GM23248 (cell line): ENCODE measurements at regions not wholly inside any gene's neighbourhood (a gene's known extent, or its start where the extent isn't known, plus 50 kb on each side); places are given as distances from the start of the nearest gene placed in this dataset.

Experiments
- DNase-seq: peaks from one replicate; pipeline ENCODE4 v3.0.0-alpha.2; 2015
- H2AFZ ChIP-seq: fragments of 200-600 bp; sonication (generic); 2 replicates; pipeline ENCODE4 v1.6.1; 2016; ENCODE audit warnings: antibody characterized with exemption
- H3F3A ChIP-seq: fragments of 200-600 bp; sonication (generic); 2 replicates; pipeline ENCODE4 v1.6.1; 2016; ENCODE audit warnings: mild to moderate bottlenecking, antibody characterized with exemption, mixed run types; ENCODE audit not compliant: insufficient read depth
- H3K27ac ChIP-seq: fragments of 200-600 bp; sonication (generic); 2 replicates; pipeline ENCODE4 v1.5.1; 2016; ENCODE audit warnings: mild to moderate bottlenecking
- H3K27me3 ChIP-seq: fragments of 200-600 bp; sonication (generic); replicated peaks from 2 replicates; pipeline ENCODE4 v1.6.1; 2016; ENCODE audit warnings: mild to moderate bottlenecking; ENCODE audit not compliant: insufficient read depth
- H3K36me3 ChIP-seq: fragments of 200-600 bp; sonication (generic); 2 replicates; pipeline ENCODE4 v1.6.1; 2016; ENCODE audit warnings: low read depth, mild to moderate bottlenecking
- H3K4me1 ChIP-seq: fragments of 200-600 bp; sonication (generic); 2 replicates; pipeline ENCODE4 v1.6.1; 2016; ENCODE audit warnings: mild to moderate bottlenecking; ENCODE audit not compliant: insufficient read depth
- H3K4me2 ChIP-seq: fragments of 200-600 bp; sonication (generic); one replicate; pipeline ENCODE4 v1.6.1; 2016; ENCODE audit warnings: mild to moderate bottlenecking; ENCODE audit not compliant: unreplicated experiment
- H3K4me3 ChIP-seq: fragments of 200-600 bp; sonication (generic); 2 replicates; pipeline ENCODE4 v1.5.1; 2016; ENCODE audit warnings: mild to moderate bottlenecking
- H3K79me2 ChIP-seq: fragments of 200-600 bp; sonication (generic); 2 replicates; pipeline ENCODE4 v1.6.1; 2016; ENCODE audit warnings: mild to moderate bottlenecking; ENCODE audit not compliant: insufficient read depth
- H3K9ac ChIP-seq: fragments of 200-600 bp; sonication (generic); 2 replicates; pipeline ENCODE4 v1.6.1; 2016; ENCODE audit warnings: mild to moderate bottlenecking
- H3K9me2 ChIP-seq: fragments of 200-600 bp; sonication (generic); 2 replicates; pipeline ENCODE4 v1.6.1; 2016; ENCODE audit warnings: mixed run types, mild to moderate bottlenecking, moderate library complexity; ENCODE audit not compliant: insufficient read depth
- H3K9me3 ChIP-seq: fragments of 200-600 bp; sonication (generic); one replicate; pipeline ENCODE4 v1.6.1; 2017; ENCODE audit warnings: low read depth
- H4K20me1 ChIP-seq: fragments of 200-600 bp; sonication (generic); 2 replicates; pipeline ENCODE4 v1.6.0; 2016; ENCODE audit not compliant: insufficient read depth
- EZH2 ChIP-seq: fragments of 200-600 bp; sonication (generic); IDR thresholded peaks from 2 replicates; pipeline ENCODE4 v1.6.1; 2018; ENCODE audit warnings: antibody characterized with exemption, mild to moderate bottlenecking; ENCODE audit not compliant: insufficient read depth, poor library complexity, severe bottlenecking
- EZH2phosphoT487 ChIP-seq: fragments of 200-600 bp; sonication (generic); IDR thresholded peaks from 2 replicates; pipeline ENCODE4 v1.6.1; 2018; ENCODE audit warnings: antibody characterized with exemption, moderate library complexity, mild to moderate bottlenecking, low read depth; ENCODE audit not compliant: insufficient read depth
- WGBS, 2 experiments: methylation state at CpG; one replicate each; pipeline ENCODE4 v1.1.6; 2015 to 2017; ENCODE audit warnings: low lambda C conversion rate in 2 of 2, low coverage in 1 of 2; ENCODE audit errors: missing lambda C conversion rate in 2 of 2; 5-methylcytosine and 5-hydroxymethylcytosine counted together
- in situ Hi-C: fragments of 300-500 bp; cut with MboI; formaldehyde crosslinking; loops from 2 replicates; pipeline ENCODE4 v1.15.0; 2020

DNA sequence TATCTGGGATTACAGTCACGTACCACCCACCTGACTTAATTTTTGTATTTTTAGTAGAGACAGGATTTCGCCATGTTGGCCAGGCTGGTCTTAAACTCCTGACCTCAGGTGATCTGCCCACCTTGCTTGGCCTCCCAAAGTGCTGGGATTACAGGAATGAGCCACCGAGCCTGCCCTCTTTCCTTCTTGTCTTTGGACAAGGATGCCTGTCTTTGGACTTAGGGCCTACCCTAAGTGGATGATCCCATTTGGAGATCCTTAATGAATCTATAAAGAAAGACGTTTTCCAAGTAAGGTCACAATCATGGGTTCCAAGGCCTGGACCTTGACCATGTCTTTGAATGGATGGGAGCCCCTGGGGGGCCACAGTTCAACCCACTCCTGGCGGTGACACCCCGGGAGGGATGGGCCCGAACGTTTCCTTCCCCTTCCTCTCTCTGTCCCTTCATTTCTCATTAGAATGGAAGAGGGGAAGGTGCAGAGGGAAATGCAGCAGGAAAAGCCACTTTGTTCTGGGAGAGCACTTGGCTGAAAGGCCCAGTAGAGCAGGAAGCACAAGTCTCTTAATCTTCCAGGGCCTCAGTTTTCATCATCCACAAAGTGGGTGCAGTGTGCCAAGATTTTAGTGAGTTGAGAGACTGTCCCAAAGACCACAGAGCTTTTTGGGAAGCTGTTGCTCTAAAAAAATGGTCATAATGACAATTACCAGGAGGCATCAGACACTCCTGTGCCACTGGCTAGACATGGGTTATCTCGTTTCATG, 353.3 kb downstream of the SEC14L1 start:
- in situ Hi-C loops = loop anchor here (10.0 kb wide), 1 partner anchor 169 kb away; no protein-coding TSS in a partner anchor
- DNase-seq = no peak
- H3K9ac ChIP-seq = no peak overlapping the region
- no peaks in the 10 kb centered on the region for H3K9me2 ChIP-seq
- H3F3A ChIP-seq = no peaks in the 10 kb centered on the region
- H3K9me3 ChIP-seq = no peaks in the 10 kb centered on the region
- H3K27me3 ChIP-seq = no peaks in the 10 kb centered on the region
- H3K36me3 ChIP-seq = peaks cover 20% of the 10 kb centered on the region; the same call in 1 of the 2 replicates
- no peak overlapping the region for H3K4me3 ChIP-seq
- TF ChIP-seq EZH2phosphoT487 (no peak), EZH2 (no peak)
- H3K4me1 ChIP-seq = no peaks in the 10 kb centered on the region
- WGBS, 2 experiments = 84% methylated on average over 9 of the region's 9 CpGs
- no peak overlapping the region for H2AFZ ChIP-seq
- H3K79me2 ChIP-seq = peaks cover 51% of the 10 kb centered on the region
- H4K20me1 ChIP-seq = no peaks in the 10 kb centered on the region
- H3K27ac ChIP-seq = no peak overlapping the region
- no peak overlapping the region for H3K4me2 ChIP-seq

DNA sequence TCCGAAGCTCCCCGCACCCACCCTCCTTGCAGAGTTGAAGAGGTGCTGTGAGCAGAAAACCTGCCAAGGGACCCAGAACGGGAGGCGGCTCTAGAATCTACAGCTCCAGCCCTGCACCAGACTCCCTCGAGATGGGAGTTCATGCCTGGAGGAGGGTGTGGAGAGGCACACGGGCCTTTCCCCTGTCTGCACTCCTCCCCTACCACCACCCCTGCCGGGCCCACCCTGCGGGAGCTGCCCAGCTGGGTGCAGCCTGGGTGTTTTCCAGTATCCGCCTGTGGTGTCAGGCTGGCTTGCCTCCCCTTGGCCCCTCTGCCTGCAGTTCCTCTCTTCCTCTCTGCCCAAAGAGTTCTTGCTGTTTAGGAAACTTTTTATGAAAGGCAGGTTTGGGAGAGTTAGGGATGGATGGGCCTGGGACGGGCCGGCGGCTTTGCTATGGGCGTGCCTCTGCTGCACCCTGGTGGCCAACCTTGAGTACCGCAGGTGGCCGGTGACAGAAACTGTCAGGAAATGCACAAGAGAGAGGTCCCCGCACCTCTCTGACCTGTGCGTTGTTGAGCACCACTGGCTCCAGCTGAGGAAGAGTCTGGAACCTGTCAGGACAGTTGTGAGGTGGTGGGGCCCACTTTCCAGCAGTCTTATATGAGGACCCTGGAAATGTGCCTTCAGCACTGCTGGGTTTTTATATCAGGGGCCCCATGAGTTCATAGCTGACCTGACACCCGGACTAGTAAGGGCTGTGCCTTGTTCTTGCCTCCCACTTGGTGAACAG, 354.1 kb downstream of the SEC14L1 start:
- Histone ChIP-seq H3K27me3 (no peaks in the 10 kb centered on the region), H3K9me2 (no peaks in the 10 kb centered on the region), H3F3A (no peaks in the 10 kb centered on the region), H3K4me1 (no peaks in the 10 kb centered on the region), H4K20me1 (no peaks in the 10 kb centered on the region), H3K9ac (no peak overlapping the region), H3K9me3 (no peaks in the 10 kb centered on the region), H3K4me3 (no peak overlapping the region), H3K4me2 (no peak overlapping the region), H3K27ac (no peak overlapping the region), H2AFZ (no peak overlapping the region), H3K36me3 (peaks cover 20% of the 10 kb centered on the region; the same call in 1 of the 2 replicates), H3K79me2 (peaks cover 47% of the 10 kb centered on the region)
- 15 to 20% methylated on average over 15 to 18 of the region's 18 CpGs for WGBS, 2 experiments
- DNase-seq = peak; percentile 83
- in situ Hi-C loops = loop anchor here (10.0 kb wide), 1 partner anchor 170 kb away; no protein-coding TSS in a partner anchor
- TF ChIP-seq EZH2phosphoT487 (no peak), EZH2 (no peak)

- Histone ChIP-seq H3K4me1 (no peaks in the 10 kb centered on the region), H3K9me2 (no peaks in the 10 kb centered on the region), H3K4me2 (no peak overlapping the region), H3K9me3 (no peaks in the 10 kb centered on the region), H3K4me3 (no peak overlapping the region), H3K9ac (no peak overlapping the region), H2AFZ (no peak overlapping the region), H3K79me2 (peaks cover 41% of the 10 kb centered on the region), H3F3A (peaks cover 2% of the 10 kb centered on the region; the same call in 1 of the 2 replicates), H3K36me3 (peaks cover 20% of the 10 kb centered on the region; the same call in 1 of the 2 replicates), H3K27ac (no peak overlapping the region), H4K20me1 (no peaks in the 10 kb centered on the region), H3K27me3 (no peaks in the 10 kb centered on the region)
- WGBS, 2 experiments = 91% methylated on average over 10 to 11 of the region's 11 CpGs
- TF ChIP-seq EZH2phosphoT487 (no peak), EZH2 (no peak)
- in situ Hi-C loops = loop anchor here (10.0 kb wide), 1 partner anchor 171 kb away; no protein-coding TSS in a partner anchor
- DNase-seq = no peak
Observed at GRCh38 chr17:77495575-77495974, 354.8 kb downstream of the SEC14L1 start.

DNA sequence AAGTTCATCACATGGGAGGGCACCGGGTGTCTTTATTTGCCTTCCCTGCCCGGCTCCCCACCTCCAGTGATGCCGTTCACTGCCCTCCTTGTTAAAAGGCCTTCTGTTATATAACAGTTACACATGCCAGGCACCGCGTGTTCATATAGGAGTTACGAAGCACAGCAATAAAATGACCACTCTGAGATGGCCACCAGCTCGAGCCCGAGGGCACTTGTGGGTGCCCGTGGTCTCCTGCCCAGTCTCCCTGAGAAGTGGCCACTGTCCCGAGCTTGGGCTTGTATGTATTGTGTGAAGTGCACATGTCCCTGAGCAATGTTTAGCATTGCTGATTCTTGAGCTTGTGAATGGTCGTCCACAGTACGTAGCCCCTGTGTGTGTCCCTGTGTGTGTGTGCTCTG, 355.6 kb downstream of the SEC14L1 start:
- no peak overlapping the region for H2AFZ ChIP-seq
- H3K27ac ChIP-seq = no peak overlapping the region
- no peak overlapping the region for H3K4me3 ChIP-seq
- H3K9ac ChIP-seq = no peak overlapping the region
- H3F3A ChIP-seq = peaks cover 10% of the 10 kb centered on the region
- H3K9me3 ChIP-seq = no peaks in the 10 kb centered on the region
- no peak for TF ChIP-seq EZH2
- TF ChIP-seq EZH2phosphoT487 = no peak
- in situ Hi-C loops = loop anchor here (10.0 kb wide), 1 partner anchor 172 kb away; no protein-coding TSS in a partner anchor
- no peaks in the 10 kb centered on the region for H3K27me3 ChIP-seq
- H3K4me2 ChIP-seq = no peak overlapping the region
- H4K20me1 ChIP-seq = no peaks in the 10 kb centered on the region
- peaks cover 34% of the 10 kb centered on the region for H3K79me2 ChIP-seq
- H3K4me1 ChIP-seq = no peaks in the 10 kb centered on the region
- no peaks in the 10 kb centered on the region for H3K9me2 ChIP-seq
- WGBS, 2 experiments = 80 to 82% methylated on average over 12 of the region's 12 CpGs
- H3K36me3 ChIP-seq = peaks cover 18% of the 10 kb centered on the region; the same call in 1 of the 2 replicates
- no peak for DNase-seq
